GM21390 (cell line): ENCODE measurements at regions not wholly inside any gene's neighbourhood (a gene's known extent, or its start where the extent isn't known, plus 50 kb on each side); places are given as distances from the start of the nearest gene placed in this dataset.
"Not testable (repeated sequence)": the region's sequence is repeated elsewhere in the genome, so short reads cannot be mapped to it uniquely, and the experiment has no call there.

Experiments
- ATAC-seq: cut with Tn5 transposase; IDR thresholded peaks from one replicate; pipeline ENCODE4 v1.9.1; 2021; ENCODE audit not compliant: unreplicated experiment

- ATAC-seq = no peak
These were observed 738.3 kb upstream of the EEF2KMT start for GRCh38 chr16:5835876-5836275.

DNA sequence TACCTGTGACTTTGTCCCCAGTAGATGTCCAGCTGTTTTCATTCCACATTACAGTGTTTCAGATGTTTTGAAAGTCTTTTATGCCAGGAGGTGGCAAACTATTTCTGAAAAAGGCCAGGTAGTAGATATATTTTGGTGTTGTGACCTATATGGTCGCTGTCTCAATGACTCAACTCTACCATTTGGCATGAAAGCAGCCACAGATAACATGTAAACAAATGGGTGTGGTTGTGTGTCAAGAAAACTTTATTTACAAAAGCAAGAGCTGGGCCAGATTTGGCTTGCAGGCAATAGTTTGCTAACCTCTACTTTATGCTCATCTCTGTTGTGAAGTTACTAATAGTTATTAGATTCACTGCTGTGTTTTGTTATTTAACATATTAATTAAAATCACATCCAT, 728.7 kb upstream of the EEF2KMT start:
- ATAC-seq = no peak

DNA sequence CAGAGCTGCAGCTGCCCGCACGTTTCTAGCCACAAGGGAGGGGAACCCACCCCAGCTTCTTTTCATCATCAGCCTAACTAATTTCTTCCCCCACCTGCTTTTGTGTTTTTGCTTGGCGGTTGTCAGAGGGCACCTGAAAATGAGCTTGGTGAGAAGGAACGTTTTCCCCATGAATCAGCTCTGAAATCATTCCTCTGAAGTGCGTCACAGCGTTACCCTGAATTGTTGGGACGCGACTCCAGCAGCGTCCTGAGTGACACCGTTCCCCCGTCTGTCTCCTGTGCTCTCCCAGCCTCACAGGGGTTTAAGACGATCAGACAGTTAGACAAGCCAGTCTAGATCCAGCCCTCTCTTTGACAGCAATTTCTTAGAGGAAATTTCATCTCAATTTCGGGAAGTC, 722.9 kb upstream of the EEF2KMT start:
- ATAC-seq = no peak

DNA sequence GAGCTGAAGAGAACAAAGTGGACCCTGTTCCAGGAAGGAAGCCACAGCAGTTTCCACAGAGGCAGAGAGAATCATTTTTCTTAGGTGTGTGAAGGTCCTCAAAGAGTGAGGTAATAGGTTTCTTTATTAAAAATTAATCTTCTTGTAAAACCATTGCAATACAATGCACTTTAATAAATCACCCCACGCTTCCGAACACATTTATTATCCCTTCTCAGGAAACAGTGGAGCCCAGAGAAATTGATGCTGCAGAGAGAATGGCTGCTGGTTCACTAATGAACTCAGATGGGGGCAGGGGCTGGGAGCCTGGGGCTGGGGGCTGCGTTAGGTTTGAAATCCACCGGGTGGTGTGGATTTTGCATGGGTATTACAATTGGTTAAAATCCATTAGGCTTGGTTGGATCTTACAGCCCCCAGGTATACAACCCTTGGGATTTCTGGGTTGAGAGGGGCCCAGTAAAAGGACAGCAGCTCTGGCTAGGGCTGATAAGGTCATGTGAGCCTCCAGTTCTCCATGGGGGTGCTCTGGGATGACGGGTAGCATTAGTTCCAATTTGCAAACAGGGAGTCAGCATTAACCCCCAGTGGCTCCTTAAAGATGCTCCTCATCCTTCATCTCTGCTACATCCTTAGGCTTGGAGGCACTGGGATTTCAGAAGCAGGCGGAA, 718.1 kb upstream of the EEF2KMT start:
- ATAC-seq = no peak

- no peak for ATAC-seq
These were observed 703.8 kb upstream of the EEF2KMT start for GRCh38 chr16:5801396-5801795.

- ATAC-seq = no peak
These were observed 696.0 kb upstream of the EEF2KMT start for GRCh38 chr16:5793556-5793955.

- no peak for ATAC-seq
These were observed 693.5 kb upstream of the EEF2KMT start for GRCh38 chr16:5791011-5791657.

- no peak for ATAC-seq
These were observed 692.9 kb upstream of the EEF2KMT start for GRCh38 chr16:5790512-5790911.

DNA sequence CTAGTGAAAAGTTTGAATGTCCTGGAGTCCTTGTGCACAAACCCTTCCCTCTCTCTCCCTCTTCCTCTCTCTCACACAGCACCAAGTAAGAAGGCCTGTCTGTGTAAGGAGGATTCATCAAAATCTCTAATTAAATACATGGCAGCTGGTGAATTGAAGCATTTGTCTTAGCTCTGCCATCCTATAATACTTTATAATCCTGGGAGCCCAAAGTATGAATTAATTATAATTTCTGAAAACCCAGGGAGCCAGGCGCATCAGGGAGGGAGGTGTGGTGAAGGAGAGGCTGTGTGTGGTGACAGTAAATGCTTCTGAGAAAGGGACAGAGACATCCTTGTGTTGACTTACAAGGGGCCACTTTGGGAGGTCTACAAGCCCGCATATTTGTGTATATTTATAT, 691.4 kb upstream of the EEF2KMT start:
- ATAC-seq = no peak

GRCh38 chr16:5781436-5781835, 683.8 kb upstream of the EEF2KMT start:
- ATAC-seq = no peak

GRCh38 chr16:5776876-5777275, 679.3 kb upstream of the EEF2KMT start:
- no peak for ATAC-seq

DNA sequence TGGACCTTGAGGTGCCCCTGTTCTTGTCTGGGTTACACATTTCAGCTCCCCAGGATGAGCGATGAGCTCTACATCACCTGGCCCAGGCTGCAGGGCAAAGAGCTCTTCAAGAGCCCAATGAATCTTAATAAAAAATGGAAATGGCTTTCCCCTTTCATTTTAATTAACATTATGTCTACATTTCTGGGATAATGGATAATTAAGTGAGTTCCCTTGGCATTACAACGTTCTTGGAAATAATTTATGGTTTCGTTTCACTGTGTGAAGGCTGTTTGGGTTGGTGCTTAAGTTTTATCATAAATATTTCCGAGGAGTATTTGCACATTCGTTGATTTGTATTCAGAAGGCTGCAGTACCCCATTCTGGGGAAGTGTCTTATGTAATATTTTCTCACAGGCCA, 678.3 kb upstream of the EEF2KMT start:
- ATAC-seq = no peak

DNA sequence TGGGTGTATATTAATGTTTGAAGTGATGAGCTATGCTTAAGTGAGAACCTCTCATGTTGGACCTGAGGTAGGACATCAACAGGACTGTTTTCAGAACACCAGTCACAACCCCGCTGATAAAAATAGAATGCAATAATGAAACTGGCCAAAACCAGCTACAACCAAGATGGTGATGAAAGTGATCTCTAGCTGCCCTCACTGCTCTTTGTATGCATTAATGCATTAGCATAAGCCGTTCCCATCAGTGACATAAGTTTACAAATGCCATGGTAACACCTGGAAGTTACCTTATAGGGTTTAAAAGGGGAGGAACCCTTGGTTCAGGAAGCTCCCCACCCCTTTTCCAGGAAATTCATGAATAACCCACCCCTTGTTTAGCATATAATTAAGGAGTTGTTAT, 672.5 kb upstream of the EEF2KMT start:
- ATAC-seq = no peak

DNA sequence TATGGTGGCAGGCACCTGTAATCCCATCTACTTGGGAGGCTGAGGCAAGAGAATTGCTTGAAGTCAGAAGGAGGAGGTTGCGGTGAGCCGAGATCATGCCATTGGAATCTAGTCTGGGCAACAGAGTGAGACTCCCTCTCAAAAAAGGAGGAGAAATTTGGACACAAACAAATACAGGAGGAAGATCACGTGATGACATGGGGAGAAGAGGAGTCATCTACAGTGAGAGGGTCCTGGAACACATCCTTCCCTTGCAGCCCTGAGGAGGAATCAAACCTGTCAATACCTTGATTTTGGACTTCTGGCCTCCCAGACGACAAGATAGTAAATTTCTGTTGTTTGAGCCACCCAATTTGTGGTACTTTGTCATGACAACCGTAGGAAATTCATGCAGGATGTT, 671.9 kb upstream of the EEF2KMT start:
- ATAC-seq = no peak

DNA sequence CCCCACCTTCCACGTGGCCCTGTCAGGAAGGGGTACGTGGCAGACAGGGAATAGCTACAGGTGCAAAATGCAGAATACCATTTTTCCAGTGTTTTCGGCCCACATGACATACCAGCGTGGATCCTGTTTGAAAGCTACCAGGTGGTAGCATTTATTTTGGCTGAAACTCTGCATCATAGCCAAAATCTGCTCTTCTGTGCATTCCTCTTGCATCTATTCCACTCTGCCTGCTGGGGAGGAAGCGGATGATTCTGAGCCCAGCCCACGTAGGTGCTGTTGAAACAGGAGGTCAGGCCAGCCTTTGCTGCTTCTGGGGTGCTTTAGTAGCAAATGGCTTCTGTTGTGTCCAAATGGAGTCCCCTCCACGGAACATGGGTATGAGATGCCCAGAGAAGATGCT, 670.9 kb upstream of the EEF2KMT start:
- ATAC-seq = no peak

- no peak for ATAC-seq
These were observed 665.6 kb upstream of the EEF2KMT start for GRCh38 chr16:5763176-5763575.

- ATAC-seq = no peak
These were observed 664.8 kb upstream of the EEF2KMT start for GRCh38 chr16:5762362-5762761.

DNA sequence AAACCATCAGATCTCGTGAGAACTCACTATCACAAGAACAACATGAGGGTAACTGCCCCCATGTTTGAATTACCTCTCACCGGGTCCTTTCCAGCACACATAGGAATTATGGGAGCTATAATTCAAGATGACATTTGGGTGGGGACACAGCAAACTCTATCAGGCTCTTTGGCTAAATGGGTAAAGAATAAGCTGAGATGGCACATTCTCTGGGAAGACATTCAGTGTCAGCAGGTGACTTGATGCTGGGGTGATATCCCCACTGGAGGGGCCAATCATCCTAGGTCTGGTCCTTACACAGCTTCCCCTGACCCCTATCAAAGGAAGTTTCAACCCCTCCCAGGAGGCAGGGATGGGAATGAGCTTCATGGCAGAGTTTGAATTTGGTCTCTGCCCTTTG, 664.0 kb upstream of the EEF2KMT start:
- no peak for ATAC-seq

- ATAC-seq = no peak
These were observed 660.7 kb upstream of the EEF2KMT start for GRCh38 chr16:5758281-5758680.

DNA sequence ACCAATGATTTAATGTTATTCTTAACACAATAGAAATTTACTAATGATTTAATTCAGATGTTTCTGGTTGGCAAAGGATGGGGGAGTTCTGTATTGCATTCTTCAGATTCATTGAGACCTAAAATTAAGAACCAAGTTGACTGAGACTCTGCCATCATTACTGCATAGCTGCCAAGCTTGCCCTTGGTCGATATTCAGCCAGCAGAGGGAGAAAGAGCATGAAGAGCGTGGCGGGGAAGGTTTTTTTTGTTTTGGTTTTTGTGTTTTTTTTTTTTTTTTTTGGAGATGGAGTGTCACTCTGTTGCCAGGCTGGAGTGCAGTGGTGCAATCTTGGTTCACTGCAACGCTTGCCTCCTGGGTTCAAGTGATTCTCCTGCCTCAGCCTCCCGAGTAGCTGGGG, 659.4 kb upstream of the EEF2KMT start:
- no peak for ATAC-seq

DNA sequence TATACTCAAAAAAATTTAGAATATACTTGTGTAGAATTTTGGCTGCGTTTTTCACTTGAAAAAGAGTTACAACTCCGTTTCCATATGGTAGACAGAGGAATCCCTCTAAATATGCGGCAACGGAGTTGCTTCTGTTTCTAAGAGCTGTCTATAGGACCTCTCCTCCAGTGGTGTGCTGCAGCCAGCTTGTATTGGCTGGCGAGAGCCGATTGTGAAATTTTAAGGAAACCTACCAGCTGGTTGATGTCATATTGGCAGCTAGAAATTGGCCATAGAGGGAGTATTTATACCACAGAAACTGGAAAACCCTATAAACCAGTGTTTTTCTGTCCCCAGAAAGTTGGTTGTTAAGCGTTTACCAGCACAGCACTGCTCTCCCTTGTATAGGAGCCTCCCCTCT, 655.8 kb upstream of the EEF2KMT start:
- ATAC-seq = no peak

GRCh38 chr16:5751216-5751615, 653.6 kb upstream of the EEF2KMT start:
- no peak for ATAC-seq

DNA sequence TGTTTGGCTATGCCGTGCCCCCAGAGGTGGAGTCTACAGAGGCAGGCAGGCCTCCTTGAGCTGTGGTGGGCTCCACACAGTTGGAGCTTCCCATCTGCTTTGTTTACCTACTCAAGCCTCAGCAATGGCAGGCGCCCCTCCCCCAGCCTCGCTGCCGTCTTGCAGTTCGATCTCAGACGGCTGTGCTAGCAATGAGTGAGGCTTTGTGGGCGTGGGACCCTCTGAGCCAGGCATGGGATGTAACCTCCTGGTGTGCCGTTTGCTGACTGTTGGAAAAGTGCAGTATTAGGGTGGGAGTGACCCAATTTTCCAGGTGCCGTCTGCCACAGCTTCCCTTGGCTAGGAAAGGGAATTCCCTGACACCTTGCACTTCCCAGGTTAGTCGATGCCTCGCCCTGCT, 652.8 kb upstream of the EEF2KMT start:
- not testable (repeated sequence) for ATAC-seq
